GM12875 (cell line): ENCODE measurements at regions not wholly inside any gene's neighbourhood (a gene's known extent, or its start where the extent isn't known, plus 50 kb on each side); places are given as distances from the start of the nearest gene placed in this dataset.

Experiments
- H3K4me3 ChIP-seq: one replicate; pipeline ENCODE4 v1.5.1; 2011; ENCODE audit warnings: low read depth, low read length, control low read depth
- CTCF ChIP-seq: IDR thresholded peaks from 2 replicates; pipeline ENCODE4 v1.5.1; 2011; ENCODE audit warnings: low read depth, mild to moderate bottlenecking, control low read depth, inconsistent platforms, low read length, moderate library complexity, borderline replicate concordance; ENCODE audit not compliant: insufficient read depth

GRCh38 chr21:15164273-15164672 is 99.5 kb upstream of the NRIP1 start:
- H3K4me3 ChIP-seq: no peak overlapping the region
- TF ChIP-seq CTCF: no peak

- TF ChIP-seq CTCF: no peak
These were observed 100.0 kb upstream of the NRIP1 start for GRCh38 chr21:15164678-15165303.

GRCh38 chr21:15170614-15171013 is 105.8 kb upstream of the NRIP1 start:
- TF ChIP-seq CTCF: no peak

More at GRCh38 chr21:15164678-15165303, 100.0 kb upstream of the NRIP1 start:
- no peak overlapping the region for H3K4me3 ChIP-seq

GRCh38 chr21:15171546-15171945 is 106.7 kb upstream of the NRIP1 start:
- no peak overlapping the region for H3K4me3 ChIP-seq
- TF ChIP-seq CTCF: no peak

More at GRCh38 chr21:15170614-15171013, 105.8 kb upstream of the NRIP1 start:
- no peak overlapping the region for H3K4me3 ChIP-seq

GRCh38 chr21:15172963-15173362 is 108.2 kb upstream of the NRIP1 start:
- no peak for TF ChIP-seq CTCF
- H3K4me3 ChIP-seq: no peak overlapping the region

- no peak overlapping the region for H3K4me3 ChIP-seq
- no peak for TF ChIP-seq CTCF
These were observed 110.1 kb upstream of the NRIP1 start for GRCh38 chr21:15174923-15175322.

- no peak overlapping the region for H3K4me3 ChIP-seq
- no peak for TF ChIP-seq CTCF
These were observed 117.9 kb upstream of the NRIP1 start for GRCh38 chr21:15182731-15183130.
